NB4 (cell line): ENCODE measurements at regions not wholly inside any gene's neighbourhood (a gene's known extent, or its start where the extent isn't known, plus 50 kb on each side); places are given as distances from the start of the nearest gene placed in this dataset.

Experiments used
- DNase-seq: peaks from one replicate; pipeline ENCODE4 v3.0.0; 2010; ENCODE audit warnings: low read depth
- H3K4me3 ChIP-seq: one replicate; pipeline ENCODE4 v1.5.1; 2011; ENCODE audit warnings: mild to moderate bottlenecking, low read depth, low read length, moderate library complexity
- MAX ChIP-seq: IDR thresholded peaks from 2 replicates; pipeline ENCODE4 v1.6.1; 2011; ENCODE audit warnings: low read depth, low read length
- MYC ChIP-seq: IDR thresholded peaks from 2 replicates; pipeline ENCODE4 v1.6.1; 2011; ENCODE audit warnings: low read depth, low read length
- POLR2A ChIP-seq: IDR thresholded peaks from 2 replicates; pipeline ENCODE4 v1.6.1; 2011; ENCODE audit warnings: mild to moderate bottlenecking; ENCODE audit not compliant: insufficient read length; ENCODE audit errors: extremely low read depth
- TF ChIP-seq, protein P1 (sequence below): IDR thresholded peaks from one replicate; pipeline ENCODE4 v1.5.1; 2012; ENCODE audit warnings: low read depth, low read length

GRCh38 chr11:29685361-29685760, 331.5 kb downstream of the KCNA4 start:
- H3K4me3 ChIP-seq: no peak overlapping the region
- TF ChIP-seq MAX: no peak
- TF ChIP-seq POLR2A: no peak
- no peak for TF ChIP-seq MYC
- TF ChIP-seq, protein P1, sequence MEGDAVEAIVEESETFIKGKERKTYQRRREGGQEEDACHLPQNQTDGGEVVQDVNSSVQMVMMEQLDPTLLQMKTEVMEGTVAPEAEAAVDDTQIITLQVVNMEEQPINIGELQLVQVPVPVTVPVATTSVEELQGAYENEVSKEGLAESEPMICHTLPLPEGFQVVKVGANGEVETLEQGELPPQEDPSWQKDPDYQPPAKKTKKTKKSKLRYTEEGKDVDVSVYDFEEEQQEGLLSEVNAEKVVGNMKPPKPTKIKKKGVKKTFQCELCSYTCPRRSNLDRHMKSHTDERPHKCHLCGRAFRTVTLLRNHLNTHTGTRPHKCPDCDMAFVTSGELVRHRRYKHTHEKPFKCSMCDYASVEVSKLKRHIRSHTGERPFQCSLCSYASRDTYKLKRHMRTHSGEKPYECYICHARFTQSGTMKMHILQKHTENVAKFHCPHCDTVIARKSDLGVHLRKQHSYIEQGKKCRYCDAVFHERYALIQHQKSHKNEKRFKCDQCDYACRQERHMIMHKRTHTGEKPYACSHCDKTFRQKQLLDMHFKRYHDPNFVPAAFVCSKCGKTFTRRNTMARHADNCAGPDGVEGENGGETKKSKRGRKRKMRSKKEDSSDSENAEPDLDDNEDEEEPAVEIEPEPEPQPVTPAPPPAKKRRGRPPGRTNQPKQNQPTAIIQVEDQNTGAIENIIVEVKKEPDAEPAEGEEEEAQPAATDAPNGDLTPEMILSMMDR: no peak
- no peak for DNase-seq

DNA sequence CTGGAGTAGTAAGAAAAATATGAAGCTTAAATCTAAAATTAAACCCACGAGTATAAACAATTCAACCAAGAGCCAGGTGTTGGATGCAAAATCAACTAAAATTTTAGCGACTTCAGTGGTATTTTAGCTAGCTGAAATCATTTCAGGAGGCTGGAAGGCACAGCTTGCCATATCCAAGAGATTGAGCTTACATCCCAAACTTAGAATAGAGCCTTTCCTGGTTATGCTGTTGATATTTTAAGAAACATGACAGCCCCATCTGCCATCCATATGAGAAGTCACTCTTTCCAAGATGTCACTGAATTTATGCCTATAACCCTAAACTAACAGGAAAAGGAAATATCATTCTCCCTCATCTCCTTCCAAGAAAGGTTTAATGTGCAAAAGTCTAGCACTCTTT, 334.0 kb downstream of the KCNA4 start:
- no peak for TF ChIP-seq MYC
- TF ChIP-seq POLR2A: no peak
- no peak for TF ChIP-seq MAX
- TF ChIP-seq, protein P1: no peak

DNA sequence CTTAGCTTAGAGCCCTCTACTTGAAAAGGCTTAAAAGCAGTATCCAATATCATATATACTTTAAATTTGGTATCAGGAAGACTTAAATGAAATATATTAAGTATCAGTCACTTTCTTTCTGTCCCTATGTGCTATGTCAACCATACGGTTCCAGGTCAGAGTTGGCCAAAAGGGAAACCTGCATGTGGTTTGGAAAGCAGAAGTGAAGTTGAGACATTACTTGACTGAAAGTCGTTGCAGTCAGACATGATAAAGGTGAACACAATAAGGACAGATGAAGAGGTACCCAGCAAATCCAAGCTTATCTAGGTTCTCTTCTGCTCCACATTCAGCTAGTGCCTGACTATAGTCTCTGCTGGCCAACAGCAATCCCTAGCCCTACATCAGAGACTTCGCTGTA, 336.8 kb downstream of the KCNA4 start:
- no peak for DNase-seq
- no peak overlapping the region for H3K4me3 ChIP-seq
- no peak for TF ChIP-seq MYC
- TF ChIP-seq POLR2A: no peak
- TF ChIP-seq, protein P1: no peak
- no peak for TF ChIP-seq MAX

More for the DNA sequence above, 334.0 kb downstream of the KCNA4 start:
- no peak for DNase-seq
- H3K4me3 ChIP-seq: no peak overlapping the region

DNA sequence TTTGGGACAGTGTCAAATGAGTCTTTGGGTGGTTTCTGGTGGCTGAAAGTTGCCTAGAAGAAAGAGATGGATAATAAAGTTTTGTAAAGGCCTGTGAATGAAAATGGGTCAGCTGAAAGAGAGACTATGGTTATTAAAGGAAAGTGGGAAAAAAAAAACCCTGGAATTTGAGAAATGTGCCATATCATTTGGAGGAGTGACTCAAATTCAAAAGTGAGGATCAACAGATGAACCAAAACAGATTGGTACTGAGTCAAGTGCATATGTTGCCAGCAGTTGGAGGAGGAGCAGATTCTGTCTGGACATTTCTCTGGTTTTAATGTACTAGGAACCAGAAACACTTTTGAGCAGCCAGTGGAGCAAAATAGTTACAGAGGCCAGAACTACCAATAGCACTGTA, 339.8 kb downstream of the KCNA4 start:
- H3K4me3 ChIP-seq: no peak overlapping the region
- TF ChIP-seq, protein P1: no peak
- TF ChIP-seq MYC: no peak
- TF ChIP-seq POLR2A: no peak
- no peak for TF ChIP-seq MAX
- DNase-seq: no peak

DNA sequence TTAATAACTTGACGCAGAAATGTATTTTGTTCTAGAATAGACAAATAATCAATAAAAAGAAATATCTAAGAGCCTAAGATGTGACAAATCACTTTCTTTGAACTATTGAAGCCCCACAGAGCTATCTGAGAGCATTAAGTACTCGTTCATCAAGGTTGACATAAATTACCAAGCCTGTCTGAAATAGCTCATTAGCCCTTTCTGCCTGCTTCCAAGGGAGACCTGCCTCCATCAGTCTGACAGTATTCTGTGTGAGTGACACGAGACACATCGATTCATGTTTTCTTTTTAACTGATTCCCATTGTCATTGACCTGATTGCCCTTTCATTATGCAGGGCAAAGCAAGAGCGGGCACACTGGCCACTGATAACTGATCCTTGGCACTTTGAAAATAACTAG, 347.5 kb downstream of the KCNA4 start:
- no peak for DNase-seq
- no peak for TF ChIP-seq MAX
- no peak for TF ChIP-seq MYC
- TF ChIP-seq POLR2A: no peak
- TF ChIP-seq, protein P1: no peak
- no peak overlapping the region for H3K4me3 ChIP-seq

GRCh38 chr11:29657709-29658108, 359.1 kb downstream of the KCNA4 start:
- TF ChIP-seq, protein P1: no peak
- TF ChIP-seq MAX (no peak), POLR2A (no peak), MYC (no peak)
- H3K4me3 ChIP-seq: no peak overlapping the region
- DNase-seq: no peak
